ENCODE measurements at regions not wholly inside any gene's neighbourhood (a gene's known extent, or its start where the extent isn't known, plus 50 kb on each side); places are given as distances from the start of the nearest gene placed in this dataset.
"Not testable (repeated sequence)": the region's sequence is repeated elsewhere in the genome, so short reads cannot be mapped to it uniquely, and the experiment has no call there.

DNA sequence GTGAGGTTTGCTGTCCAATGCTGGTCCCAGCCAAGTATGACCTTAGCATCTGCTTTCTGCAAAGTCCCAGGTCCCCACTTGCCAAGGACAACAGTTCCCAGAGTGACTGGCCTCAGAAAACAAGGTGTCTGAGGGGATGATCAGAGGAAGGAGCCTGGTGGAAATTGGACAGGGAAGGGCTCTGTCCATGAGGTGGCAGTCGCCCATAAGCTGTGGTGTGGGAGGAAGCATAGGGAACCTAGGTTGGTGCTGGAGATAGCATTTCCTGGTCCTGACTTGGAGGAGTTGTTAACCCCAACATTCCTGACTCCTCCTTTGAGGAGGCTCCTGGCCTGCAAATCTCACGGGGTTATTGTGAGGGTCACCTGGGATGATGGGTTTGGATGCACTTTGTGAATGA lies 77.8 kb downstream of the LIMS4 start:
- not testable (repeated sequence) for H3K27ac Mint-ChIP-seq; DNase-seq (ENCODE audit: low spot score in 2 of 2); H3K9me3 Mint-ChIP-seq; H3K36me3 Mint-ChIP-seq
- ATAC-seq: peak in 1 of 2 donors; percentile 32

DNA sequence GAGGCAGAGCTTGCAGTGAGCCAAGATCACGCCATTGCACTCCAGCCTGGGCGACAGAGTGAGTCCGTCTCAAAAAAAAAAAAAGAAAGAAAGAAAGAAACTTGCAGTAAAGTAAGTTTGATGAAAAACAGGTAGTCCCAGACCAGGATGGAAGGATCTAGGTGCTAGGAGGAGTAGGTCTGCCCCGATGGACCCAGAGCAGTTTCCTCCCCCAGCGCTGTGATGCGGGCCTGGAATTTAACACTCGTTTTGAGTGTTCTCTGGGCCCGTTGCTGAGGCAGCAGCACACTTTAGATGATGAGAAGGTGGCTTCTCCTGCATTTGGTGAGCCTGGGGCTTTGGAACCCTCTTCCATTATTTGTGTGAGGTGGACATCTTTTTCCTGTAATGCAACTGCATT lies 80.2 kb downstream of the LIMS4 start:
- H3K27ac Mint-ChIP-seq; H3K9me3 Mint-ChIP-seq; H3K36me3 Mint-ChIP-seq; ATAC-seq; DNase-seq (ENCODE audit: low spot score in 2 of 2): not testable (repeated sequence)

DNA sequence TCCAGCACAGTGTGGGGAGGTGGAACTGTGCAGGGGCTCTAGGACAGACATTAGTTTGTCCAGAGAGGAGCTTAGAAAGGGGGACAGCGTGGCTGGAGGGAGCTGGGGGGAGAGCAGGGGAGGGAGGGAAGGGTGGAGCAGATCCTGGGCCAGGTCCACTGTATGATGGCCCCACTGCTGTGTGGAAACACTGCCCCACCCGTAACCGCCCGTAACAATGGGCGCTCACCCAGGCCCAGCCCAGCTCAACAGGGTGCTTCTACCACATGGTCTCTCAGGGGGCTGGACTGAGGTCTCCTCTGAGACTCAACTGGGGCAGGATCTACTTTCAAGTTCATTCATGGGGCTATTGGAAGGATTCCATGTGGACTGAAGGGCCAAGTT lies 81.6 kb downstream of the LIMS4 start:
- H3K36me3 Mint-ChIP-seq, H3K27ac Mint-ChIP-seq, ATAC-seq: not testable (repeated sequence)

DNA sequence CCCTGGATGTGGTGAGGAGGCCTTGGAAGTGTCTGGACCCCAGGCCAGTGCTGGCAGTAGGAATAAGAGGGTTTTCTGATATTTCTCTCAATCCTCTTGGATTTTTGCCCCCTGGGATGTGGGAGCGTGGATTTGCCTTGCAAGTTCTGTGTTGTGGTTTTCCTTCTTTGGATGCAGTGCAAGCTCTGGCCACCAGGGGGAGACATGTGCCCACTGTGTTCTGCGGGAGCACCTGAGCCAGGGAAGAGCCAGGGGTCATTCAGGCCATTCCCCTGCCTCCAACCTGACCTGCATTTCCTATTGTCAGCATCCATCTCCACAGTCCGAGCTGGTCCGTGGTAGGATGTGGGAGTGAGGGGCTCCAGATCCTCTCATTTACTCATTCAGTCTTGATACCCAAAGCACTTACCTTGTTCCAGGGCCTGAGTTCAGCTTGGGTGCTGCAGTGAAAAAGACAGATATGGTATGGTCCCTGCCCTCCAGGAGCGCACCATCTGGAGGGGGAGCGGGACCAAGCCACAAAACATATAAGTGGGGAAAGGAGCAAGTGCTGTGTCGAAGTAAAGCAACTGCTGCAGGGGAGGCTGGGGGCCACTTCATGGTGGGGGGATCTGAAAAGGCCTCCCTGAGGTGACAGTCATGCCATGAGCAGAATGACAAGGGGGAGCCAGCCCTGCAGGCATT lies 82.1 kb downstream of the LIMS4 start:
- not testable (repeated sequence) for DNase-seq (ENCODE audit: low spot score in 2 of 2); H3K27ac Mint-ChIP-seq; H3K9me3 Mint-ChIP-seq; H3K36me3 Mint-ChIP-seq
- ATAC-seq: peak; percentile 54 to 60

More for the DNA sequence above, 81.6 kb downstream of the LIMS4 start:
- not testable (repeated sequence) for H3K9me3 Mint-ChIP-seq; DNase-seq (ENCODE audit: low spot score in 2 of 2)

DNA sequence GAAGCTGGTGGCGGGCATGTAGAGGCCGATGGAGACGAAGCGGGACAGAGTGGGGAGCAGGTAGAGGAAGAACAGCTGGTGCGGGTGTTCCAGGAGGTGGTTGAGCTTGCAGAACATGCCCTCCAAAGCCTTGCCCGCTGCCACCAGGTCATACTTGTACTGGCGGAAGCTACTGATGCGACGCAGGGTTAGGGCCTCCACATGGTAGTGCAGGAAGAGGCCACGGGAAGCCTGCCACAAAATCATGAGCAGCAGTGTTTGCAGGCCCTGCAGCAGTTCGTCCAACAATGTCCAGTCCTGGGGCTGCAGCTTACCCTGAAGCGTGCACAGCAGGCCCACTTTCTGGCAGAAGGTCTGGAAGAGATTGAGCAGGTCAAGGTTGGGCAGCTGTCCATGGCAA lies 85.6 kb downstream of the LIMS4 start:
- H3K27ac Mint-ChIP-seq; ATAC-seq; H3K36me3 Mint-ChIP-seq; DNase-seq (ENCODE audit: low spot score in 2 of 2); H3K9me3 Mint-ChIP-seq: not testable (repeated sequence)

DNA sequence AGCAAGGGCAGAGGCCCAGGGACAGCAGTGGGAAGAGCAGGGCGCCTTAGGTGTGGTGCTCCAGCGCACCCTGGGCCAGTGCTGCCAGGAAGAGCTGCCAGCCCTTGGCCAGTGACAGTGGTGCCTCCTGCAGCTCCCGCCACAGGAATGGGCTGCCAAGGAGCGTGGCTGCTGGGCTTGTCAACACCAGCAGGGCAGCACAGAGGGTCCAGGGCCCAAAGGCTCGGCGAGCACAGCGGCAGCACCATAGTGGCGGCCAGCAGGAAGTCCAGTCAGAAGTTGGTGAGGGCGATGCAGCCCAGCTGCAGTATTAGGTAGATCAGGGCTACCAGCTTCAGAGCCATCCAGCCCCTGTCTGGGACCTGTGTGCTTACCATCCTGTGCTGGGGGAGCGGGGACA lies 86.1 kb downstream of the LIMS4 start:
- not testable (repeated sequence) for H3K27ac Mint-ChIP-seq; H3K9me3 Mint-ChIP-seq; H3K36me3 Mint-ChIP-seq; ATAC-seq; DNase-seq (ENCODE audit: low spot score in 2 of 2)

DNA sequence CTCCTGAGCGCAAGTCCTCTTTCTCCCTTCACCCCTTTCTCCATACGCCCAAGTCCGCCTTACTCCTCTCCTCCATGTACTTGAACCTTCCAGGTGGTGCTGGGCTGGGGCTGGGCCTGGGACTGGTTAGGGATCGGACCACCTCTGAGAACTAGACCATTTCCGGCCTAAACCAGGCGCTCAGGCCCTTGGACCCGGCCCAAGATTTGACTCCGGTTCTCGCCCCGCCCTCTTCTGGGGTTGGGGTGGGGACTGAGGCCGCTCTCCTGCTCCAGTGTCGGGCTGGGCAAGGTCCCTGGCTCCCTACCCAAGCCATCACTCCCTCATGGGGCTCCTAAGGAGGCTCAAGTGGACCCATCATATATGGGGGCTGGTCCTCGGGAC lies 87.9 kb downstream of the LIMS4 start:
- not testable (repeated sequence) for H3K27ac Mint-ChIP-seq; ATAC-seq; H3K9me3 Mint-ChIP-seq; DNase-seq (ENCODE audit: low spot score in 2 of 2); H3K36me3 Mint-ChIP-seq

DNA sequence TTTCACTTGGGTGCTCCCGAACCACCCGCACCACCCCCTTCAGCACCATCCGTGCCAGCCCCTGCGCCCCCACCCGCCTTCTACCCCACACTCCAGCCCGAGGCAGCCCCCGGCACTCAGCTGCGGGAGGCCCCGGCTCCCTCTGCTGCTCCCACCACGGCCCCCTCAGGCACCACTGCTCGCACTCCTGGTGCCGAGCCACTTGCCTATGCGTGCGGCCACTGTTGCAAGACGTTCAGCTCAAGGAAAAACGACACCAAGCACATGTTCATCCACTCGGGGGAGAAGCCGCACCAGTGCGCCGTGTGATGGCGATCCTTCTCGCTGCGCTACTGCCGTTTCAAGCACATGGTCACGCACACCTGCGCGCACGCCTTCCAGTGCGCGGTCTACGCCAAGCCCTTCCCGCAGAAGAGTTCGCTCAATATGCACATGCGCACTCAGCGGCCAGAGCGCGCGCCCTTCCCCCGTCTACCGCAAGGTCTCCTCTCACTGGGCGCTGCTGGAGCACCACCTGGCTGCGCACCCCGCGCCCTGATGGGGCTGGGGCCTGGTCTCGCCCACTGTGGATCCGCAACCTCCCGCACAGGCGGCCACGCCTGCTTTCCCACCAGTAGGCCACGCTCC lies 88.4 kb downstream of the LIMS4 start:
- H3K27ac Mint-ChIP-seq; H3K36me3 Mint-ChIP-seq; DNase-seq (ENCODE audit: low spot score in 2 of 2); H3K9me3 Mint-ChIP-seq: not testable (repeated sequence)
- ATAC-seq: peak; percentile 75 to 77

DNA sequence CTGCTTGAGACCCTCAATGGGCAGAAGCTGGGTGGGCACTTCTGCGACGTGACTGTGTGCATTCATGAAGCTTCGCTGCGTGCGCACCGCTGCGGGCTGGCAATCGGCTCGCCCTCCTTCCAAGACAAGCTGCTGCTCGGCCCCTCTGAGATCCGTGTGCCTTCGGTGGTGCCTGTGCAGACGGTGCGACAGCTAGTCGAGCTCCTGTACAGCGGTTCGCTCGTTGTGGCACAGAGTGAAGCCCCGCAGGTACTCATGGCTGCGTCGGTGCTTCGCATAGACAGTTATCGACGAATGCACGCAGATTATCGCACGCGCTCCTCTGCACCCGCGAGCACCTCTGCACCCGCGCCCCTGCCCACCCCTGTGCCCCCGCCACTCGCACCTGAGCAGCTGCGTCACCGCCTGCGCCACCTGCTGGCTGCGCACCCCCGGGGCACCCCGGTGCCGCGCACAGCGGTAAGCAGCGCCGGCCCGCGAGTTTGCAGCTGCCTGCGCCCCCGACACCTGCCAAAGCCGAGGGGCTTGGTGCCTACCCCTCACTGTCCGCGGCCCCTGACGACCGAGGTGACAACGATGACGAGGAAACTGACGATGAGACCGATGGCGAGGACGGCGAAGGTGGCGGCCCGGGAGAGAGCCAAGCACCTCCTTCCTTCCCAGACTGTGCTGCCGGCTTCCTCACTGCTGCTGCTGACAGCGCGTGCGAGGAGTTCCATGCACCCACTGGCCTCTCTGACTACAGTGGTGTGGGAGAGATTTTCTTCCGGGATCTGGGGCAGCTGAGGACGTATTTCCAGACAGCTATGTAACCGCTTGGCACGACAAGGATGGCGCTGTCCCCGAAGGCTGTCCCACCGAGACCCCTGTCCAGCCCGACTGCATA lies 89.2 kb downstream of the LIMS4 start:
- ATAC-seq: peak; percentile 79 to 89
- H3K27ac Mint-ChIP-seq; H3K9me3 Mint-ChIP-seq; DNase-seq (ENCODE audit: low spot score in 2 of 2); H3K36me3 Mint-ChIP-seq: not testable (repeated sequence)

DNA sequence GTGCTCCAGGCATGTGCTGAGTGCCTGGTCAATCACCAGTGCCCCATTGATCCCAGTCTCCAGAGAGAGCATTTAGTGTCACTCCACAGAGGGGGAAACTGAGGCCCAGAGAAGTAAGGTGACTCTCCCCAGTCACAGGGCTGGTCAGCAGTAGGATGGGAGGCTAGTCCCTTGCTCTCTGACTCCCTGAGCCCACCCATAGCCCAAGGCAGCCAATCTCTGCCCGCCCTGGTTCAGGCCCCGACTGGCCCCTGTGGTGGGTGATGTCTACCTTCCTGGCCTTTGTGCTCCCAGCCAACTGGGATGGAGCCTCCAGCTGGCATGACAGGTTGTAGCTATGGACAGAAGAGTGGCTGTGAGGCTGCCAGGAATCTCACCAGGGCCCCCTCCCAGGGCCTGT lies 99.1 kb downstream of the LIMS4 start:
- ATAC-seq; H3K36me3 Mint-ChIP-seq; DNase-seq (ENCODE audit: low spot score in 2 of 2); H3K9me3 Mint-ChIP-seq; H3K27ac Mint-ChIP-seq: not testable (repeated sequence)

DNA sequence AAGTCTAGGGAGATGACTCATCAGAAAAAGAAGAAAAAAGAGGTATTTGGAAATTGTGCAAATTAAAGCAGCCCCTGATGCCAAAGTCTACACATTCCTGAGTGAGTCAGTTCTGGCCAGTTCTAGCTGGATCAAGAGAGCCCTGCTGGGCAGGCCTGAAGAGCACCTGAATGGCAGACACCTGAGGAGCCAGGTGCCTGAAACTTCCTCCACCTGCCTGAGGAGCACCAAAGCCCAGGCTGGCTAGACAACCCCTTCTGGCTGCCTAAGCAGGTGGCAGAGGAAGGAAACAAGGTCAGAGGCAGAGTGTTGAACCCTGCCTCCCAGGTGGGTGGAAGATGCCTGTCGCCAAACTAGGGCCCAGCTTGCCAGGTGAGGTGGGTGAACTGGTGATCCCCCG lies 101.0 kb downstream of the LIMS4 start:
- not testable (repeated sequence) for ATAC-seq; H3K36me3 Mint-ChIP-seq; H3K9me3 Mint-ChIP-seq; H3K27ac Mint-ChIP-seq; DNase-seq (ENCODE audit: low spot score in 2 of 2)

DNA sequence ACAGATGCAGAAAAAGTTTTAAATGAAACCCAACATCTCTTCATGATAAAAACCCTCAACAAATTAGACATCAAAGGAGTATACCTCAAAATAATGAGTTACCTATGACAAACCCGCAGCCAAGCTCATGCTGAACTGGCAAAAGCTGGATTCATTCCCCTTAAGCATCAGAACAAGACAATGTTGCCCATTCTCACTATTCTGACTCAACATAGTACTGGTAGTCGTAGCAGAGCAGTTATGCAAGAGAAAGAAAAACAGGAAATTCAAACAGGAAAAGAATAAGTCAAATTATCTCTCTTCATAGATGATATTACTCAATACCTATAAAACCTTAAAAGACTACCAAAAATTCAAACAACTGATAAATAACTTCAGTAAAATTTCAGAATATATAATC lies 115.0 kb downstream of the LIMS4 start:
- H3K27ac Mint-ChIP-seq; H3K9me3 Mint-ChIP-seq; DNase-seq (ENCODE audit: low spot score in 2 of 2); H3K36me3 Mint-ChIP-seq: not testable (repeated sequence)
- ATAC-seq: peak in 1 of 2 donors; percentile 64

DNA sequence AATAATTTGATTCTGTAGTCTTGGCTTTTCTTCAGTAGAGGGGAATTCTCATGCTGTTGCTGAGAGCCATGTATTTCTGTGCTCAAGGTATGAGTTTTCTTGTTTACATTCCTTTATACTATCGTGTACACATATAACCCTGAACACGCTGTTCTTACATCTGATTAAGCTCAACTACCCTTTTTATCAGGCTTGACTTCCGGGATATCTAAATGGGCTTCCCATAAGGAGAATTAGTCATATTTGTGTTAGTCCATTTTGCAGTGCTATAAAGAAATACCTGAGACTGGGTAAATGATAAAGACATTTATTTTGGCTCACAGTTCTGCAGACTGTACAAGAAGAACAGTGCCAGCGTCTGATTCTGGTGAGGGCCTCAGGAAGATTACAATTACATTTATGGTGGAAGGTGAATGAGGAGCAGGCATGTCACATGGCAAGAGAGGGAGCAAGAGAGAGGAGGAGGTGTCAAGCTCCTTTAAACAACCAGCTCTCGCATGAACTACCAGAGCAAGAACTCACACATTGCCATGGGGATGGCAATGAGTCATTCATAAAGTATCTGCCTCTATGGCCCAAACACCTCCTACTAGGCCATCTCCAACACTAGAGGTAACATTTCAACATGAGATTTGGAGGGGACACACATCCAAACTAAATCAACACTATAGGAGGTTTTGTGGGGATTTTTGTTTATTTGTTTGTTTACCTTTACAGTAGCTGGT lies 118.2 kb downstream of the LIMS4 start:
- H3K27ac Mint-ChIP-seq; DNase-seq (ENCODE audit: low spot score in 2 of 2); ATAC-seq; H3K36me3 Mint-ChIP-seq; H3K9me3 Mint-ChIP-seq: not testable (repeated sequence)

DNA sequence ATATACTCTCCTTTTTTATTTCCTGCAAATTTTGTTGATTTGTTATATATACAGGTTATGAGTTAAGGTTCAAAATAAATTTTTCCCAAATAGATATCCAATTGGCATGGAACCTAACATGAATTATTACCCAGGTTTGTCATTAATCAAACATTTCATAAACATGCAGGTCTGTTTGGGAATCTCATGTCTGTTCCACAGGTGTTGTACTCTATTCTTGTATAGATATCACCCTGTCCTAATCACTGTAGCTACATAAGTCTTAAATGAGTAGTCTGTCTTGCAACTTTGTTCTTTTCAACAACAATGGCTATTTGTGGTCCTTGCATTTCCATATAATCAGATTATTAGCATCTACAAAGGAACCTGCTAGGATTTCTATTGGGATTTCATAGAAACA lies 121.9 kb downstream of the LIMS4 start:
- not testable (repeated sequence) for DNase-seq (ENCODE audit: low spot score in 2 of 2); ATAC-seq; H3K27ac Mint-ChIP-seq; H3K9me3 Mint-ChIP-seq; H3K36me3 Mint-ChIP-seq

DNA sequence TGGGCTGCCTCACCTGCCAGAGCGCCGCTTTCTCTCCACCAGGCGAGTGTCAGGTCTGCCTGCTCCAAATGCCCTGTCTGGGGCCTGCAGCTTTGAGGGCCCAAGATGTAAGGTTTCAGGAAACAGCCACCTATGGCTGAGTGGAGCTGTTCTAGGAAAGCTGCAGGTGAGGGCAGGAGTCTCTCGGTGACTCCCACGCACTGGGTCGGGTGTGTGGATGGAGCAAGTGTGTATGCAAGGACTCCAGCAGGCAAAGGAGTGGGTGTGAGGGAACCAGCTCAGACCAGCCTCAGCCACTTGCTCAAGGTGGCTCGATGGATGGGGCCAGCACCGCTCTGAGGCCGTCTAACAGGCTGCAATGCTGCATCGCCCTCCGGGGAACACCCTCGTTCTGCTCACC lies 123.7 kb downstream of the LIMS4 start:
- not testable (repeated sequence) for ATAC-seq; H3K36me3 Mint-ChIP-seq; DNase-seq (ENCODE audit: low spot score in 2 of 2); H3K9me3 Mint-ChIP-seq; H3K27ac Mint-ChIP-seq

DNA sequence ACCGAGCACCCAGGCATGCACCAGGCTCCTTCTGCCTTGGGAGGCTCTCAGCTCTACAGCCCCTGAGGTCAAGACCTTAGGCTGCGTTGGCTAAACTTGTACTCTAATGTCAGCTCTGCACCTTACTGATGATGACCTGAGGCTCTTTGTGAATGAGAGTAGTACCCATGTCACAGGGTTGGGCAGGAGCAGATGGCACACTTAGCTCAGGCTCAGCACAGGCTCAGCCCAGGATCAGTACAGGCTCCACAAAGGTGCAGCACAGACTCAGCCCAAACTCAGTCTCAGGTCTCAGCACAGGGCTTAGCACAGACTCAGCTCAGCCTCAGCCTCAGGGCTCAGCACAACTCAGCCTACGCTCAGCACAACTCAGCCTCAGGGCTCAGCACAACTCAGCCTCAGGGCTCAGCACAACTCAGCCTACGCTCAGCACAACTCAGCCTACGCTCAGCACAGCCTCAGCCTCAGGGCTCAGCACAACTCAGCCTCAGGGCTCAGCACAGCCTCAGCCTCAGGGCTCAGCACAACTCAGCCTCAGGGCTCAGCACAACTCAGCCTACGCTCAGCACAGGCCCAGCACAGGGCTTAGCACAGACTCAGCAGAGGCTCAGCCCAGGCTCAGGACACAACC lies 128.1 kb downstream of the LIMS4 start:
- H3K27ac Mint-ChIP-seq; H3K9me3 Mint-ChIP-seq; DNase-seq (ENCODE audit: low spot score in 2 of 2); H3K36me3 Mint-ChIP-seq: not testable (repeated sequence)
- ATAC-seq: peak in 1 of 2 donors; percentile 24

Measured in activated naive CD4-positive, alpha-beta T cell treated with anti-CD3 and anti-CD28 coated beads, Interleukin-2, amount 50 U/mL, for 72 hours (primary cell).